Stomach (tissue), 8 donors: ENCODE measurements at regions not wholly inside any gene's neighbourhood (a gene's known extent, or its start where the extent isn't known, plus 50 kb on each side); places are given as distances from the start of the nearest gene placed in this dataset.
"Not testable (repeated sequence)": the region's sequence is repeated elsewhere in the genome, so short reads cannot be mapped to it uniquely, and the experiment has no call there.

Source experiments
- DNase-seq, 2 donors: peaks; one replicate each; pipeline versions ENCODE4 v3.0.0 to v3.0.0-alpha.2; 2013 to 2019
- H3K27ac ChIP-seq, 5 donors: fragments of 200-600 bp in 4 of 5; sonication (generic) in 4 of 5; one replicate each; pipeline ENCODE4 v1.5.1; 2013 to 2019; ENCODE audit warnings: mild to moderate bottlenecking in 1 of 5, moderate library complexity in 1 of 5
- H3K27me3 ChIP-seq, 3 donors: fragments of 200-600 bp; sonication (generic); one replicate each; pipeline ENCODE4 v1.5.1; 2017 to 2019; ENCODE audit warnings: mixed run types in 1 of 3
- H3K36me3 ChIP-seq, 4 donors: fragments of 200-600 bp; sonication (generic); 1 replicate in 3 of 4; 2 replicates in 1 of 4; pipeline ENCODE4 v1.5.1; 2016 to 2019
- H3K4me1 ChIP-seq, 4 donors: fragments of 200-600 bp; sonication (generic); one replicate each; pipeline ENCODE4 v1.5.1; 2016 to 2019
- H3K4me3 ChIP-seq, 4 donors: fragments of 200-600 bp; sonication (generic) in 3 of 4; one replicate each; pipeline ENCODE4 v1.5.1; 2016 to 2019; ENCODE audit warnings: mild to moderate bottlenecking in 1 of 4
- H3K9me3 ChIP-seq, 4 donors: fragments of 200-600 bp; sonication (generic); one replicate each; pipeline ENCODE4 v1.5.1; 2016 to 2019
- CTCF ChIP-seq, 7 experiments: fragments of 450-650 bp in 4 of 7; fragments of 200-600 bp in 3 of 7; sonication (generic) in 3 of 7; IDR thresholded peaks; one replicate each; pipeline ENCODE4 v1.5.1; 2016 to 2019; ENCODE audit warnings: antibody characterized with exemption in 7 of 7, control low read depth in 2 of 7, mild to moderate bottlenecking in 1 of 7
- EP300 ChIP-seq: sonication (generic); formaldehyde crosslinking; IDR thresholded peaks from one replicate; pipeline ENCODE4 v1.6.1; 2017; ENCODE audit warnings: antibody characterized with exemption
- POLR2A ChIP-seq, 4 donors: fragments of 450-650 bp; IDR thresholded peaks; one replicate each; pipeline ENCODE4 v1.6.1; 2016; ENCODE audit warnings: antibody characterized with exemption in 4 of 4, control low read depth in 2 of 4, mild to moderate bottlenecking in 1 of 4, moderate library complexity in 1 of 4
- POLR2AphosphoS5 ChIP-seq, 3 donors: sonication (generic); formaldehyde crosslinking; IDR thresholded peaks; one replicate each; pipeline ENCODE4 v1.6.1; 2016; ENCODE audit warnings: antibody characterized with exemption in 3 of 3
- WGBS, 5 donors: extraction: QIAGEN DNeasy Blood & Tissue Kit in 3 of 5; methylation state at CpG; one replicate each; pipeline versions ENCODE4 v1.1.5 to v1.1.7; 2013 to 2018; 5-methylcytosine and 5-hydroxymethylcytosine counted together
- intact Hi-C: fragments of 100-400 bp; cut with DNase I; formaldehyde crosslinking; loops from one replicate; pipeline ENCODE4 v1.15.1; 2023; ENCODE audit warnings: low total_unique reads
- donor health status: healthy with polysubstance abuse.
- donor health status: Bipolar disorder and iron deficiency.
- donor health status: healthy.

- intact Hi-C loops: no loop called here
- TF ChIP-seq EP300 (no peak), POLR2AphosphoS5 (IDR thresholded peaks at IDR 0.05) (no peak), CTCF (IDR thresholded peaks at IDR 0.05) (no peak), POLR2A (IDR thresholded peaks at IDR 0.05) (no peak)
- no peak for DNase-seq
- Histone ChIP-seq H3K4me1 (no peaks in the 10 kb centered on the region), H3K4me3 (no peak overlapping the region), H3K27me3 (peaks cover 0 to 3% (median 0%) of the 10 kb centered on the region in 3 donors), H3K9me3 (no peaks in the 10 kb centered on the region), H3K36me3 (no peaks in the 10 kb centered on the region), H3K27ac (no peak overlapping the region)
- WGBS, 5 donors: 80 to 90% (median 87%) methylated on average over 5 of the region's 5 CpGs
These were observed 472.1 kb upstream of the C16orf82 start for GRCh38 chr16:26594666-26595065.

- WGBS, 5 donors: 80 to 86% (median 85%) methylated on average over 4 of the region's 4 CpGs
- H3K27ac ChIP-seq: no peak overlapping the region
- no peaks in the 10 kb centered on the region for H3K36me3 ChIP-seq
- H3K4me1 ChIP-seq: no peaks in the 10 kb centered on the region
- no peak overlapping the region for H3K4me3 ChIP-seq
- H3K9me3 ChIP-seq: no peaks in the 10 kb centered on the region
- intact Hi-C loops: no loop called here
- H3K27me3 ChIP-seq: no peaks in the 10 kb centered on the region
- no peak for TF ChIP-seq POLR2A (IDR thresholded peaks at IDR 0.05)
- TF ChIP-seq CTCF (IDR thresholded peaks at IDR 0.05): no peak
- TF ChIP-seq EP300: no peak
- TF ChIP-seq POLR2AphosphoS5 (IDR thresholded peaks at IDR 0.05): no peak
- DNase-seq: no peak
These were observed 471.5 kb upstream of the C16orf82 start for GRCh38 chr16:26595199-26595598.

GRCh38 chr16:26596033-26596432 lies 470.7 kb upstream of the C16orf82 start:
- H3K36me3 ChIP-seq, intact Hi-C loops, DNase-seq, H3K9me3 ChIP-seq, H3K4me3 ChIP-seq, H3K27ac ChIP-seq, H3K4me1 ChIP-seq, H3K27me3 ChIP-seq: not testable (repeated sequence)
- 65 to 75% (median 67%) methylated on average over 5 of the region's 5 CpGs for WGBS, 5 donors

GRCh38 chr16:26598061-26598460 lies 468.7 kb upstream of the C16orf82 start:
- Histone ChIP-seq H3K27ac (no peak overlapping the region), H3K9me3 (no peaks in the 10 kb centered on the region), H3K27me3 (peaks cover 0 to 5% (median 0%) of the 10 kb centered on the region in 3 donors), H3K4me3 (no peak overlapping the region), H3K4me1 (no peaks in the 10 kb centered on the region), H3K36me3 (no peaks in the 10 kb centered on the region)
- TF ChIP-seq CTCF (IDR thresholded peaks at IDR 0.05): no peak
- TF ChIP-seq POLR2A (IDR thresholded peaks at IDR 0.05): no peak
- no peak for TF ChIP-seq POLR2AphosphoS5 (IDR thresholded peaks at IDR 0.05)
- TF ChIP-seq EP300: no peak
- DNase-seq: peak in 1 of 2 donors; percentile 42
- intact Hi-C loops: no loop called here
- whole genome bisulfite sequencing, 5 donors: 63 to 72% (median 67%) methylated on average over 5 of the region's 5 CpGs

GRCh38 chr16:26598998-26599784 lies 467.5 kb upstream of the C16orf82 start:
- WGBS, 5 donors: 60 to 71% (median 70%) methylated on average over 7 of the region's 7 CpGs
- Histone ChIP-seq H3K27me3 (peaks cover 0 to 14% (median 0%) of the 10 kb centered on the region in 3 donors), H3K9me3 (no peaks in the 10 kb centered on the region), H3K4me1 (no peaks in the 10 kb centered on the region), H3K27ac (no peak overlapping the region), H3K36me3 (no peaks in the 10 kb centered on the region), H3K4me3 (no peak overlapping the region)
- TF ChIP-seq EP300 (no peak), POLR2AphosphoS5 (IDR thresholded peaks at IDR 0.05) (no peak), CTCF (IDR thresholded peaks at IDR 0.05) (no peak), POLR2A (IDR thresholded peaks at IDR 0.05) (no peak)
- intact Hi-C loops: no loop called here
- no peak for DNase-seq
